DMS153 treated with DMSO at 0.1 percent for 48 hours (cell line): ENCODE measurements at regions not wholly inside any gene's neighbourhood (a gene's known extent, or its start where the extent isn't known, plus 50 kb on each side); places are given as distances from the start of the nearest gene placed in this dataset.
A peak's percentile ranks its signal among the peaks of the same experiment; 100 is the strongest.
"Not testable (repeated sequence)": the region's sequence is repeated elsewhere in the genome, so short reads cannot be mapped to it uniquely, and the experiment has no call there.

Experiments
- DNase-seq: peaks from one replicate; lab custom pipeline; 2025; ENCODE audit not compliant: unreplicated experiment; lab: John Stamatoyannopoulos, UW

DNA sequence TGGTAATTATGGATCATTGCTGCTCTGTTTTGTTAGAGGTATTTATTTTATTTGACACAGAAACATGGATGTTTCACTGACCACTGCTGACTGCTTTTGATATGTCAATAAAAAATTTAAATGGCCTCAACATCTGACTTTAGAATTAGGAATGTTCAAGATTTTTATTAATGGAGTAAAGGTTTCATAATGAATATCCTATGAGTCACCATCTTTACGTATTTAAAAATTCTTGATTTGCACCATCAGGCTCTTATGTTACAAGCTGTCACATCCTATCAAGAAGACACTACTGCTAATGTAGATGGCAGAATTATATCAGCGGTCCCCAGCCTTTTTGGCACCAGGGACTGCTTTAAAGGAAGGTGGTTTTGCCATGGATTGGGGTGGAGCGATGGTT is 578.7 kb upstream of the NRP1 start:
- no peak for DNase-seq

- DNase-seq = not testable (repeated sequence)
Observed at GRCh38 chr10:33909476-33909875, 575.0 kb upstream of the NRP1 start.

DNA sequence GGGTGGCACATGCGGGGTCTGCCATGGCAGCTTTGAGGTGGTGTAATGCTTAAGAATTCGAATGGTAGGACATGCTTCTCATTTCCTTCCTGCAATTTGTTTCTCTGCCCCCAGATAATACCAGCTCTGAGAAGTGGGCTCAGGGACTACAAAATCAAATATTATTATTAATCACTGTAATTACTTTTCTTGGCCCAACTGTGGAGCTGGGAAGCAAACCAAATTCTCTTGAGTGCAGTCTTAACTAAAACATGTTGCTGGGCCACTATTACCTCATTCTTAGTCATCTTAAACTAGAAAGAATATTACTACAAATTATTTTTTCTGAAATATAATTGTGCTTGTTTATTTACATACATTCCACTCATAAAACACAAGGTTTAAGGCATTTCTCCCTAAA is 566.7 kb upstream of the NRP1 start:
- DNase-seq = no peak

DNA sequence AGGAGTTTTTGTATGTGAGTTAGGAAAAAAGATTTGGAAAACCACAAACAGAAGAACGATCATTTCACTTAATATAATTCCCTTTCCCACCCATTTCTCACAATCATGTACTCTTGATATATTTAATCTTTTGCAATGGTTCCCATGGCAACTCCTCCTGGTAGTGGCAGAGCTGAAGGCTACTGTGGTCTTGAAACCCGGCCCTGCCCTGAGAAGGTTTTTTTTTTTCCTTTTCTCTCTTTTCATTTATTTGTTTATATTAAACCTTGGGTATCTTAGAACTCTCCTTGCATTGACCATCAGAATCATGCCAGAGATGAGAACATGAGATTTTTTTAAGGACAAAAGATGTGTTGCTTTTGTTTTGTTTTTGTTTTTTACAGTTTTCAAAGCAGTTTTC is 566.1 kb upstream of the NRP1 start:
- DNase-seq = no peak

GRCh38 chr10:33899578-33900531 is 565.4 kb upstream of the NRP1 start:
- no peak for DNase-seq

DNA sequence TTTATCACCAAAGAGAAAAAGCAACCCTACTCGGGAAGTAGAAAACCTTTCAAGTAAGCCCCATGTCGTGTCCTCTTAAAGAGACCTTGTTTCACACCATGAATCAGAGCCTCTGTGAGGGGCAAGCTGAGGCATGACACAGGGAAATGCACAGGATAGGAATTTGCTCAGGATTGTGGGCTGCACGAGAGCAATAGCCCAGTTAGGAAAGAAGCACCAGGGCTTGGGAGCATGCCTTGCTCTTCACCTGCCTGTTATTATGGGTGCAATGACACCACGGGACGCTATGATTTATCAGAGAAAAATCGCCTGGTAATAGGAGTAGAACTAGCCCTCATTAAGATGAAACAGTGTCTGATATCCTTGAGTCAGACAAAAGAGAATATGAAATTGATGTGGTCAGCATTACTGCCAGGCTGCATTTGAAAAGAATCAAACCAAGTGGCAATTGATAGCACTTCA is 562.9 kb upstream of the NRP1 start:
- peak; percentile 17 for DNase-seq

DNA sequence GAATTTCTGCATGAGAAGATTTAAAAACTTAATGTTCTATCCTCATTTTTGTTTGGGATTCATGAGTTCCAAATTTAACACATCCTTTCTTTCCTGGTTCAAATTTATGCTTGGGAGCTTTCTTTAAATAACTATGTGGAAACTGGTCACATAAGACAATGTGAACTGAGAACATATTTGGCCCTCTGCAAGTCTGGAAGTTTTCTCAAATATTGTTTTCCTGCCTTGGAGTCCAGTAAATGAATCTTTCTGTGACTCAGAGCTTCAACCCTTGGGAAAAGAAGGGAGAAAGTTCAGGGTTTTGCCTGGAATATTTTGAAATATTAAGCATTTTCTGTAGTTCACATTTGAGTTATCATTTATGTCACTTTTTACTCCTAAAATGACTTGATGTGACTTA is 559.0 kb upstream of the NRP1 start:
- no peak for DNase-seq

DNA sequence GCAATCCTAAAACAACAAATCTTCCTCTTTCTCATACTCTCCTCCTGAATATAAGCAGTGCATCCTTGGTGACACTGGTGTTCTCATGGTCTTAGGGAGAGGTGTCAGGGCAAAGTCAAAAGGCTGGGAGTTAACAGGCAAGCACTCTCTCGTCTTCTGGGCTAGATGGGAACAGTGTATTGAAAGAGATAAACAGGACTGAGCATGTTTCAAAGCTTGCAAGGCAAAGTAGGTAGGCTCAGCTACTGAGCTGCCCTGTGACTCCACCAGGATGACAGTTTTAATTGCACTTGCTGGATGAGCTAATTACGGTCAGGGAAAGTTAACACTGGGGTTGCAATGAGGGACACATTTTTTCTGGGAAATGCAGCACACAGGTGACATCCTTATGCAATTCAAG is 554.9 kb upstream of the NRP1 start:
- DNase-seq = no peak

- DNase-seq = no peak
Observed at GRCh38 chr10:33887188-33887587, 552.7 kb upstream of the NRP1 start.

- no peak for DNase-seq
Observed at GRCh38 chr10:33886299-33886698, 551.8 kb upstream of the NRP1 start.

GRCh38 chr10:33884604-33885003 is 550.1 kb upstream of the NRP1 start:
- DNase-seq = no peak

GRCh38 chr10:33883881-33884280 is 549.4 kb upstream of the NRP1 start:
- DNase-seq = no peak

DNA sequence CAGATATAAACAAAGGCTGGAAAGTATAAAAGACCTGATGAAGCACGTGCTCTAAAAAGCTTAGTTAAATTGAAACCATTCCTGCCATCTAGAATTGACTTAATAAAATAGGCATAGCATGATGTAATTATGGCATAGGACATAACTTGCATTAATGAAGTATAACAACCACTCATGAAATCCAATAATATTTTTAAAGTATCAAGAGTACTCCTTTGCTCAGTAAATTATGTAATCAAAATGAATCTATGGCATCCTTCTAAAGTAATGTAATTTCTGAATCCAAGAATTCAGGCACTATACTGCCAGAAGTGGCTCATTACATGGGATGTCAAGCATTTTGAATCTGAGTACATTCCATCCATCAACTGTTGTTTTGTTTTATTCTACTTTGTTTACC is 548.5 kb upstream of the NRP1 start:
- DNase-seq = no peak

GRCh38 chr10:33880291-33880690 is 545.8 kb upstream of the NRP1 start:
- DNase-seq = no peak

DNA sequence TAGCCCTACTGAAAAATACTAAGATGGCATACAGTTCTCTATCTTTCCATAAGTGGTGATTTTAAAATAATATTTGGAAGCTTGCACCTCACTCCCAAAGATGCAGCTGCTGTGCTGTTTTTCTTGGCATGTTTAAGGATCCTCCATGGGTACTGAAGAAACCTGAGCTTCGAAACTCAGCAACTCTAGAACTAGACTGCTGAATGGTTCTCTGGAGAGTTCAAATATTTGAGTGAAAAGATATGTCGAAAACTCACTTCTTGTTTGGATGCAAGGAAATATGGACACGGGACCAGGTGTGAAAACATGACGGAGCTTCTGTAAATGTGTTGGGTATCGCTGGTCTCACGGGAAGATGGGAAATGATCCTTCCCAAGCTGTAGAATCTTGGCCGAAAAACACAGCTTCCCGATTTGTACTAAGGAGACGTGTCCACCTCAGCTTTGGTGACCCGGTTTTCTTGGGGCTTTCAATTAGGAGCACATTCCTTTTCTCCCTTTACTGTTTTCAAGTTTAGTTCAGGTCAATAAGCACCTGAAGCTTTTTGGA is 543.8 kb upstream of the NRP1 start:
- DNase-seq = no peak

DNA sequence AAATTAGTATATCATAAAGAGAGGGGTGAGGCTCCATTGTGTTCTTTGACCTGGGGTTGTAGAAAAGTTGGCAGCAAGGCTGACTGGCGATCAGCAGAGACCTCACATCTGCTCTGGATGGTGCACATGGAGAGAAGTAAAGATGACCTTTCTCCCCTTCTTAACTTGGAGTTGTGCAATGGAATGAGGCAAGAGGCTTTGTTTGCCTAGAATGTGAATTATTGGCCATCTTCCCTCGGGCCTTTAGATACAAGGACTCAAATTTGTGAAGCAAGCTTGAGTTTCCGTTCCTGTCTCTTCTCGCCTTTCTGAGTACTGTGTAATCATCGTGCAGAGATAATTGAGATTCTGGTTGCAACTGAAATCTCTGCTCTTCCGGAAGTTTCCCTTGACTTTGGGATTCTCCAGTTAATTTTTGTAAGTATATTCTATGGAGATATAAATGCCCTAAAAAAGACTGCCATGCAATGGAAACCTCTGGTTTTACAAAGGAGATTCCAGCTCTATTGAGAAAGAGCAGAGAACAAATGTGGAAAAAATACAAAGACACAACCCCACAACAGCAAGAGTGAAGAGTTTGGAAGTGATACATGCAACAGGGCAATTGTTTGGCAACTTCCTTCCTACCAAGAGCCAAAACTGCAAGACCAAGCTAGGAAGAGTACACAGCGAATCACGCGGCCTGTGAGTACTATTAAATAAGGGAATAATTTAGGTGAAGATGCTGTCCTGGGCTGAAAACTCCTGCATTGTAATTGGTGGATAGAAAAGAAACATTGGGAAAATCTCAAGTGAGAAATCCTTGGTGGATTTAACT is 542.3 kb upstream of the NRP1 start:
- DNase-seq = no peak

- no peak for DNase-seq
Observed at GRCh38 chr10:33875924-33876583, 541.6 kb upstream of the NRP1 start.

DNA sequence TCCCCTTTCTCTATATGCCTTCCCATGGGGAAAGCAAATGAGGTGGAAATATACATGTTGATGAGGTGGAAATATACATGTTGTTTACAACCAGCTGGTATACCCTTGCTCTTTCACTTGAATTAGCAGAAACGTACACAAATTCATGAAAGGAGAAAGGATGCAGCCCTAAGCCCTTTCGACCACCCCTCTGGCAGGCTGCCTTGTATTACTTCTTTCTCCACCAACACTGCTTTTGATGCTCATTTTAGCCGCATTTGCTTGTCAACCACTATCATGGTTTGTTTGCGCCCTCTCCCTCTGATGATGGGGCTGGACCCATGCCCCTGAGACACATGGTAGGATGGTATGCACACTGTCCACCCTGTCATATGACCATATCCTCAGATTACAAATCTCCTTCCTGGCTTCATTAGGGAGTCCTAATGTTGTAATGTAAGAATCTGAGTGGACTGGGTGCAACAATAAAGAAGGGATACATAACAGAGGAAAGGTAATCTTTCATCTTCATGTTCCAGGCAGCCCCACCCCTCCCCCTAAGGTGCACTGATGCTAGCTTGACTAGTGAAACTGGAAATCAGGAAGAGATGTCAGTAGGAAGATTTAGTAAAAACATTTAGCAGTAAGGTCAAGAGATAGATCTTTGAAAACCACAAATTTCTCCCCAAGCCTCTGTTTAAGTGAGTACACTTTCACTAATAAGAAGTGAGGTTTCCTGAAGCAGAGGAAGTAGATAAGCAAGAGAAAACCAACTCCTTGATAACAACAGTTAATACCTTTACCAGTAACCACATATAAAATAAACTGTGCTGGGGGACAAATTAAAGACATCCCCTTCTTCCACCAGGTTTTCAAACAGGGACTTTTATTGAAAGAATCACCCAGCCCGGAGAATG is 536.8 kb upstream of the NRP1 start:
- no peak for DNase-seq

DNA sequence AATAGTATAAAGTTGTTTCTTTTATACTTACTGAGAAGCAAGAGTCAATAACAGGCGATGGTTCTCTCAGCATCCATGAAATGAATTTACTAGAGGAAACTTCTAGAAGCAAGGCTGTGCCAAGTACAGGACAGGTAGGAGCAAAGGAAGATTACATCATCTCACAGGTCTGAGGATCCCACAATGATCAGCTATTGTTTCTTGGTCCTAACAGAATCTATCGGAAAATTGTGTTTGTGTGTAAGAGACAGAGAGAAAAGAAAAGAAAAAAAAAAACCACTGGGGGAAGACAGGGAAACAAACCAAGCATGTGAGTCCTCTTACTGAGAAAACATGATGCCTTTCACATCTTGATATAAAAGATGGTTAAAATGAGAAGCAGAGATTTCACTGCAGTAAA is 535.0 kb upstream of the NRP1 start:
- no peak for DNase-seq

DNA sequence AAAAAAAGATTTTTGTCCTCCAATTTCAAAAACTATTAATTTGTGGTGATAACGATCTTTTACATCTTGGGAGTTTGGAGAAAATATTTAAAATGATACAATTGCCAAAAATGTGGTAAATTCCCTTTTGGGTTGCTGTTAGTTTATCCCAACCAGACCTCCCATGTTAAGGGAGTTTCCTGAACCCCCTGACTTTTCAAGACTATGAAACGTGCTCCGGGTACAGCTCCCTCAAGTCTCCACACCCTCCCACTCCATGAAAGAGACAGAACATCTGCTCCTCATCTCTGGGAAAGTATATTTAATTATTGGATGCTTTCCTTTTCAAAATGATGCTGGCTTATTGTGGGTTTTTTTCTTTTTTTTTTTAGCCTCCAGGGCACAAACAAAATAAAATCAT is 534.6 kb upstream of the NRP1 start:
- DNase-seq = no peak
